ENCODE measurements at regions not wholly inside any gene's neighbourhood (a gene's known extent, or its start where the extent isn't known, plus 50 kb on each side); places are given as distances from the start of the nearest gene placed in this dataset.

GRCh38 chr19:30252214-30252613, 120.0 kb upstream of the ZNF536 start (continued):
- TF ChIP-seq ZNF687 (IDR thresholded peaks at IDR 0.05): no peak

GRCh38 chr19:30253581-30253996, 118.6 kb upstream of the ZNF536 start:
- Histone ChIP-seq H3K4me3 (no peak overlapping the region), H2AFZ (ENCODE audit: control insufficient read depth, low read depth, low read length) (no peak overlapping the region), H3K27me3 (replicated peaks in 1 of 2; ENCODE audit: control insufficient read depth in 2 of 2, insufficient read depth in 2 of 2, low read length in 1 of 2) (no peaks in the 10 kb centered on the region; a peak in 2 of 4 replicates), H3K9me3 (replicated peaks; ENCODE audit: control insufficient read depth, insufficient read depth, low read length) (no peaks in the 10 kb centered on the region), H3K36me3 (ENCODE audit: control insufficient read depth in 2 of 2, insufficient read depth in 2 of 2, low read length in 1 of 2) (no peaks in the 10 kb centered on the region), H3K27ac (ENCODE audit: control insufficient read depth, insufficient read depth) (no peak overlapping the region), H3K79me2 (ENCODE audit: control insufficient read depth, insufficient read depth, low read length) (no peaks in the 10 kb centered on the region), H3K4me2 (ENCODE audit: control insufficient read depth, insufficient read depth) (no peak overlapping the region), H3K4me1 (ENCODE audit: control insufficient read depth, insufficient read depth, low read length) (no peaks in the 10 kb centered on the region), H4K20me1 (ENCODE audit: control insufficient read depth, insufficient read depth) (no peaks in the 10 kb centered on the region), H3K9ac (ENCODE audit: control insufficient read depth, insufficient read depth, low read length) (no peak overlapping the region)
- CTCF ChIA-PET: no interaction called here
- FAIRE-seq (no peak), ATAC-seq (no peak), DNase-seq (ENCODE audit: low read depth, low spot score) (no peak)
- peak; percentile 61 for TF ChIP-seq BCL3 (IDR thresholded peaks at IDR 0.05; ENCODE audit: borderline replicate concordance, insufficient read depth, low read depth, low read length, poor library complexity, severe bottlenecking)
- no peak for TF ChIP-seq CUX1 (IDR thresholded peaks at IDR 0.05; ENCODE audit: insufficient replicate concordance, low read depth, low read length)
- intact Hi-C loops (cut with micrococcal nuclease; ENCODE audit: unreplicated experiment): no loop called here
- BruUV-seq (replicated peaks): no TSS peak
- RAD21 ChIA-PET (ENCODE audit: unreplicated experiment): no interaction called here
- in situ Hi-C loops (cut with MboI): no loop called here
- 54% methylated on average over 15 of the region's 15 CpGs for WGBS (ENCODE audit: insufficient coverage, insufficient replicate concordance, low lambda C conversion rate, missing lambda C conversion rate)
- POLR2A ChIA-PET: interaction anchor here (0.6 kb wide), 1 partner anchor 10 kb away, joined by 3 read pairs; no protein-coding TSS in a partner anchor
- SMC1A ChIA-PET (ENCODE audit: uncharacterized antibody, unreplicated experiment): no interaction called here
